GM23338 (cell line): ENCODE measurements at regions not wholly inside any gene's neighbourhood (a gene's known extent, or its start where the extent isn't known, plus 50 kb on each side); places are given as distances from the start of the nearest gene placed in this dataset.

Experiments
- ATAC-seq: fragments of 200-7000 bp; cut with Tn5 transposase; 3 replicates; pipeline ENCODE4 v1.9.1; 2020
- DNase-seq: peaks from one replicate; pipeline ENCODE4 v3.0.0-alpha.2; 2015; ENCODE audit warnings: low spot score
- H2AFZ ChIP-seq: fragments of 200-600 bp; sonication (generic); 2 replicates; pipeline ENCODE4 v1.8.0; 2016; ENCODE audit warnings: antibody characterized with exemption, mild to moderate bottlenecking, moderate library complexity
- H3F3A ChIP-seq: fragments of 200-600 bp; sonication (generic); replicated peaks from 2 replicates; pipeline ENCODE4 v1.8.0; 2017; ENCODE audit warnings: antibody characterized with exemption, mixed run types, low read depth
- H3K27ac ChIP-seq: fragments of 200-600 bp; sonication (generic); 2 replicates; pipeline ENCODE4 v1.6.1; 2016; ENCODE audit warnings: low read depth
- H3K27me3 ChIP-seq: fragments of 200-600 bp; sonication (generic); 2 replicates; pipeline ENCODE4 v1.8.0; 2016; ENCODE audit warnings: mild to moderate bottlenecking, mixed run types, moderate library complexity; ENCODE audit not compliant: insufficient read depth
- H3K36me3 ChIP-seq: fragments of 200-600 bp; sonication (generic); 2 replicates; pipeline ENCODE4 v1.8.0; 2016; ENCODE audit warnings: mild to moderate bottlenecking; ENCODE audit not compliant: insufficient read depth
- H3K4me1 ChIP-seq: fragments of 200-600 bp; sonication (generic); 2 replicates; pipeline ENCODE4 v1.8.0; 2016; ENCODE audit warnings: mild to moderate bottlenecking, moderate library complexity; ENCODE audit not compliant: insufficient read depth
- H3K4me2 ChIP-seq: fragments of 200-600 bp; sonication (generic); 2 replicates; pipeline ENCODE4 v1.7.1; 2017; ENCODE audit warnings: mixed run types
- H3K4me3 ChIP-seq: fragments of 200-600 bp; sonication (generic); 2 replicates; pipeline ENCODE4 v1.6.1; 2016; ENCODE audit warnings: mixed run types
- H3K79me2 ChIP-seq: fragments of 200-600 bp; sonication (generic); replicated peaks from 2 replicates; pipeline ENCODE4 v1.8.0; 2017; ENCODE audit warnings: mild to moderate bottlenecking; ENCODE audit not compliant: insufficient read depth
- H3K9me2 ChIP-seq: fragments of 200-600 bp; sonication (generic); 2 replicates; pipeline ENCODE4 v1.8.0; 2017; ENCODE audit not compliant: insufficient read depth
- H4K20me1 ChIP-seq: fragments of 200-600 bp; sonication (generic); replicated peaks from 2 replicates; pipeline ENCODE4 v1.8.0; 2017; ENCODE audit warnings: mild to moderate bottlenecking; ENCODE audit not compliant: insufficient read depth
- H3K27ac Mint-ChIP-seq: 2 replicates; pipeline ENCODE4 v1.8.0; 2020; ENCODE audit warnings: inconsistent platforms, mild to moderate bottlenecking, moderate library complexity, mixed read lengths
- H3K27me3 Mint-ChIP-seq: 3 replicates; pipeline ENCODE4 v1.8.0; 2022; ENCODE audit warnings: low read depth, mild to moderate bottlenecking, moderate library complexity, mixed read lengths, inconsistent platforms; ENCODE audit not compliant: insufficient read depth, poor library complexity
- H3K36me3 Mint-ChIP-seq: 3 replicates; pipeline ENCODE4 v1.8.0; 2021; ENCODE audit warnings: low read depth, mild to moderate bottlenecking, inconsistent platforms, moderate library complexity, mixed read lengths
- H3K4me1 Mint-ChIP-seq: 3 replicates; pipeline ENCODE4 v1.8.0; 2020; ENCODE audit warnings: mild to moderate bottlenecking, inconsistent platforms, mixed read lengths
- H3K4me3 Mint-ChIP-seq: 3 replicates; pipeline ENCODE4 v1.8.0; 2021; ENCODE audit warnings: moderate library complexity, mild to moderate bottlenecking, inconsistent platforms, mixed read lengths
- H3K9me3 Mint-ChIP-seq: 3 replicates; pipeline ENCODE4 v1.8.0; 2020; ENCODE audit warnings: moderate library complexity, mild to moderate bottlenecking, inconsistent platforms, mixed read lengths
- CREB1 ChIP-seq: fragments of 250-450 bp; sonication (Bioruptor Pico); IDR thresholded peaks from 2 replicates; pipeline ENCODE4 v1.5.0; 2020; ENCODE audit warnings: low read depth, mild to moderate bottlenecking, moderate library complexity
- EZH2 ChIP-seq: fragments of 200-600 bp; sonication (generic); IDR thresholded peaks from one replicate; pipeline ENCODE4 v1.8.0; 2017; ENCODE audit warnings: antibody characterized with exemption, mild to moderate bottlenecking, low read depth; ENCODE audit not compliant: unreplicated experiment
- EZH2phosphoT487 ChIP-seq: fragments of 200-600 bp; sonication (generic); IDR thresholded peaks from one replicate; pipeline ENCODE4 v1.8.1; 2018; ENCODE audit warnings: antibody characterized with exemption; ENCODE audit not compliant: unreplicated experiment
- JUNB ChIP-seq: IDR thresholded peaks from one replicate; pipeline ENCODE4 v1.6.1; 2016; ENCODE audit warnings: antibody characterized with exemption; ENCODE audit not compliant: unreplicated experiment
- NANOG ChIP-seq: IDR thresholded peaks from 2 replicates; pipeline ENCODE4 v1.6.1; 2016; ENCODE audit warnings: antibody characterized with exemption, borderline replicate concordance
- POLR2AphosphoS5 ChIP-seq: IDR thresholded peaks from 2 replicates; pipeline ENCODE4 v1.6.1; 2016; ENCODE audit warnings: antibody characterized with exemption, low read depth
- STAT1 ChIP-seq: IDR thresholded peaks from one replicate; pipeline ENCODE4 v1.6.1; 2016; ENCODE audit warnings: antibody characterized with exemption; ENCODE audit not compliant: unreplicated experiment
- ZNF114 ChIP-seq: fragments of 250-450 bp; sonication (Bioruptor Pico); IDR thresholded peaks from 2 replicates; pipeline ENCODE4 v1.5.0; 2020; ENCODE audit warnings: mild to moderate bottlenecking, moderate library complexity
- ZNF331 ChIP-seq: fragments of 250-450 bp; sonication (Bioruptor Pico); IDR thresholded peaks from 2 replicates; pipeline ENCODE4 v1.5.0; 2020; ENCODE audit warnings: low read depth, mild to moderate bottlenecking, moderate library complexity
- TF ChIP-seq, protein P1 (sequence below), 2 experiments: fragments of 200-600 bp in 1 of 2; sonication (generic) in 1 of 2; conservative IDR thresholded peaks; 2 replicates each; pipeline versions ENCODE4 v1.5.1 to v1.6.1; 2016 to 2017; ENCODE audit warnings: antibody characterized with exemption in 2 of 2, low read depth in 2 of 2, mild to moderate bottlenecking in 2 of 2, moderate library complexity in 1 of 2
- TF ChIP-seq, protein P2 (sequence below): fragments of 250-450 bp; sonication (Bioruptor Pico); IDR thresholded peaks from 2 replicates; pipeline ENCODE4 v1.5.0; 2020; ENCODE audit warnings: mild to moderate bottlenecking, moderate library complexity
- TF ChIP-seq, protein P3 (sequence below): IDR thresholded peaks from one replicate; pipeline ENCODE4 v1.6.1; 2018; ENCODE audit warnings: antibody characterized with exemption; ENCODE audit not compliant: unreplicated experiment
- TF ChIP-seq, protein P4 (sequence below): IDR thresholded peaks from 2 replicates; pipeline ENCODE4 v1.6.1; 2016; ENCODE audit warnings: antibody characterized with exemption

DNA sequence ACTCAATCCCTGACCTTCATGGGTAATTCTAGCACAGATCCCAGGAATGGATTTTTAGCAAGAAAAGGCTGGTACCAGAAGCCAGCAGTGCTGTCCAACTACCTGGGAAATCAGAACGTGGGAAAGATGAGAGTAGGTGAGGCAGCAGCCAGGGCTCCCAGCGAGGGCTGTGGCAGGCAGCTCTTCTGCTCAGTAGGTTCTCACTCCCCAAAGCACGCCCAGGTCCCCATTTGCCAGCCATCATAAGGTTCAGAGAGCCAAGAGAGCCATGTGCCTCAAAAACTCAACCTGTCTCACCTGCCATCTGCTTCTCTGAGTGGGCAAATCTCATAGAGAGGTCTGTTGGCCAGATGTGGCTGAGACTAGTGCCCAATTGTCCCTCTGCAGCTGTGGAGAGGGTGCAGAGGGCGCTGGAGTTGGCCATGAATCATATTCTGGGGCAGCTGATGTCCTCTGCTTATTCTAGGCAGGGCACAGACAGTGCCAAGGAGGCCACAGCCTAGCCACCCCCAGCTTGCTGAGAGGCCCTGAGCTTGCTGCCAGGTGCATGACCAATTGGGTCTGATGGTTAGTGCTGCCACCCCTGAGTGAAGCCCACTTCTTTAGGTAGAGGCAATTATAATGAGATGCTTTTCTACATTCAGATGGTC, 81.7 kb upstream of the GATB start:
- Histone ChIP-seq H3K4me2 (no peak overlapping the region), H3K9me2 (no peaks in the 10 kb centered on the region), H3F3A (no peaks in the 10 kb centered on the region), H3K27me3 (no peaks in the 10 kb centered on the region), H3K4me3 (no peak overlapping the region), H3K79me2 (no peaks in the 10 kb centered on the region), H3K36me3 (no peaks in the 10 kb centered on the region), H4K20me1 (no peaks in the 10 kb centered on the region), H3K4me1 (peaks cover 9% of the 10 kb centered on the region; the same call in 1 of the 2 replicates), H3K27ac (no peak overlapping the region), H2AFZ (peak overlapping the region; percentile 10)
- Mint-ChIP-seq H3K27me3 (peaks cover 6% of the 10 kb centered on the region), H3K4me1 (peaks cover 8% of the 10 kb centered on the region), H3K9me3 (peaks cover 11% of the 10 kb centered on the region; the same call in 2 of the 3 replicates), H3K36me3 (no peaks in the 10 kb centered on the region; the same call in 2 of the 3 replicates), H3K27ac (no peak overlapping the region), H3K4me3 (no peak overlapping the region)
- no peak for DNase-seq
- ATAC-seq, result no peak
- no peak for TF ChIP-seq EZH2
- no peak for TF ChIP-seq NANOG
- TF ChIP-seq, protein P1, sequence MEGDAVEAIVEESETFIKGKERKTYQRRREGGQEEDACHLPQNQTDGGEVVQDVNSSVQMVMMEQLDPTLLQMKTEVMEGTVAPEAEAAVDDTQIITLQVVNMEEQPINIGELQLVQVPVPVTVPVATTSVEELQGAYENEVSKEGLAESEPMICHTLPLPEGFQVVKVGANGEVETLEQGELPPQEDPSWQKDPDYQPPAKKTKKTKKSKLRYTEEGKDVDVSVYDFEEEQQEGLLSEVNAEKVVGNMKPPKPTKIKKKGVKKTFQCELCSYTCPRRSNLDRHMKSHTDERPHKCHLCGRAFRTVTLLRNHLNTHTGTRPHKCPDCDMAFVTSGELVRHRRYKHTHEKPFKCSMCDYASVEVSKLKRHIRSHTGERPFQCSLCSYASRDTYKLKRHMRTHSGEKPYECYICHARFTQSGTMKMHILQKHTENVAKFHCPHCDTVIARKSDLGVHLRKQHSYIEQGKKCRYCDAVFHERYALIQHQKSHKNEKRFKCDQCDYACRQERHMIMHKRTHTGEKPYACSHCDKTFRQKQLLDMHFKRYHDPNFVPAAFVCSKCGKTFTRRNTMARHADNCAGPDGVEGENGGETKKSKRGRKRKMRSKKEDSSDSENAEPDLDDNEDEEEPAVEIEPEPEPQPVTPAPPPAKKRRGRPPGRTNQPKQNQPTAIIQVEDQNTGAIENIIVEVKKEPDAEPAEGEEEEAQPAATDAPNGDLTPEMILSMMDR (conservative IDR thresholded peaks at IDR 0.05; ENCODE audit: low read depth in 2 of 2), result no peak
- TF ChIP-seq, protein P2, sequence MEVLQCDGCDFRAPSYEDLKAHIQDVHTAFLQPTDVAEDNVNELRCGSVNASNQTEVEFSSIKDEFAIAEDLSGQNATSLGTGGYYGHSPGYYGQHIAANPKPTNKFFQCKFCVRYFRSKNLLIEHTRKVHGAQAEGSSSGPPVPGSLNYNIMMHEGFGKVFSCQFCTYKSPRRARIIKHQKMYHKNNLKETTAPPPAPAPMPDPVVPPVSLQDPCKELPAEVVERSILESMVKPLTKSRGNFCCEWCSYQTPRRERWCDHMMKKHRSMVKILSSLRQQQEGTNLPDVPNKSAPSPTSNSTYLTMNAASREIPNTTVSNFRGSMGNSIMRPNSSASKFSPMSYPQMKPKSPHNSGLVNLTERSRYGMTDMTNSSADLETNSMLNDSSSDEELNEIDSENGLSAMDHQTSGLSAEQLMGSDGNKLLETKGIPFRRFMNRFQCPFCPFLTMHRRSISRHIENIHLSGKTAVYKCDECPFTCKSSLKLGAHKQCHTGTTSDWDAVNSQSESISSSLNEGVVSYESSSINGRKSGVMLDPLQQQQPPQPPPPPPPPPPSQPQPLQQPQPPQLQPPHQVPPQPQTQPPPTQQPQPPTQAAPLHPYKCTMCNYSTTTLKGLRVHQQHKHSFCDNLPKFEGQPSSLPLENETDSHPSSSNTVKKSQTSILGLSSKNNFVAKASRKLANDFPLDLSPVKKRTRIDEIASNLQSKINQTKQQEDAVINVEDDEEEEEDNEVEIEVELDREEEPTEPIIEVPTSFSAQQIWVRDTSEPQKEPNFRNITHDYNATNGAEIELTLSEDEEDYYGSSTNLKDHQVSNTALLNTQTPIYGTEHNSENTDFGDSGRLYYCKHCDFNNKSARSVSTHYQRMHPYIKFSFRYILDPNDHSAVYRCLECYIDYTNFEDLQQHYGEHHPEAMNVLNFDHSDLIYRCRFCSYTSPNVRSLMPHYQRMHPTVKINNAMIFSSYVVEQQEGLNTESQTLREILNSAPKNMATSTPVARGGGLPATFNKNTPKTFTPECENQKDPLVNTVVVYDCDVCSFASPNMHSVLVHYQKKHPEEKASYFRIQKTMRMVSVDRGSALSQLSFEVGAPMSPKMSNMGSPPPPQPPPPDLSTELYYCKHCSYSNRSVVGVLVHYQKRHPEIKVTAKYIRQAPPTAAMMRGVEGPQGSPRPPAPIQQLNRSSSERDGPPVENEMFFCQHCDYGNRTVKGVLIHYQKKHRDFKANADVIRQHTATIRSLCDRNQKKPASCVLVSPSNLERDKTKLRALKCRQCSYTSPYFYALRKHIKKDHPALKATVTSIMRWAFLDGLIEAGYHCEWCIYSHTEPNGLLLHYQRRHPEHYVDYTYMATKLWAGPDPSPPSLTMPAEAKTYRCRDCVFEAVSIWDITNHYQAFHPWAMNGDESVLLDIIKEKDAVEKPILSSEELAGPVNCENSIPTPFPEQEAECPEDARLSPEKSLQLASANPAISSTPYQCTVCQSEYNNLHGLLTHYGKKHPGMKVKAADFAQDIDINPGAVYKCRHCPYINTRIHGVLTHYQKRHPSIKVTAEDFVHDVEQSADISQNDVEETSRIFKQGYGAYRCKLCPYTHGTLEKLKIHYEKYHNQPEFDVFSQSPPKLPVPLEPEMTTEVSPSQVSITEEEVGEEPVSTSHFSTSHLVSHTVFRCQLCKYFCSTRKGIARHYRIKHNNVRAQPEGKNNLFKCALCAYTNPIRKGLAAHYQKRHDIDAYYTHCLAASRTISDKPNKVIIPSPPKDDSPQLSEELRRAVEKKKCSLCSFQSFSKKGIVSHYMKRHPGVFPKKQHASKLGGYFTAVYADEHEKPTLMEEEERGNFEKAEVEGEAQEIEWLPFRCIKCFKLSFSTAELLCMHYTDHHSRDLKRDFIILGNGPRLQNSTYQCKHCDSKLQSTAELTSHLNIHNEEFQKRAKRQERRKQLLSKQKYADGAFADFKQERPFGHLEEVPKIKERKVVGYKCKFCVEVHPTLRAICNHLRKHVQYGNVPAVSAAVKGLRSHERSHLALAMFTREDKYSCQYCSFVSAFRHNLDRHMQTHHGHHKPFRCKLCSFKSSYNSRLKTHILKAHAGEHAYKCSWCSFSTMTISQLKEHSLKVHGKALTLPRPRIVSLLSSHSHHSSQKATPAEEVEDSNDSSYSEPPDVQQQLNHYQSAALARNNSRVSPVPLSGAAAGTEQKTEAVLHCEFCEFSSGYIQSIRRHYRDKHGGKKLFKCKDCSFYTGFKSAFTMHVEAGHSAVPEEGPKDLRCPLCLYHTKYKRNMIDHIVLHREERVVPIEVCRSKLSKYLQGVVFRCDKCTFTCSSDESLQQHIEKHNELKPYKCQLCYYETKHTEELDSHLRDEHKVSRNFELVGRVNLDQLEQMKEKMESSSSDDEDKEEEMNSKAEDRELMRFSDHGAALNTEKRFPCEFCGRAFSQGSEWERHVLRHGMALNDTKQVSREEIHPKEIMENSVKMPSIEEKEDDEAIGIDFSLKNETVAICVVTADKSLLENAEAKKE (CRISPR knock-in tag), result no peak
- TF ChIP-seq, protein P3, sequence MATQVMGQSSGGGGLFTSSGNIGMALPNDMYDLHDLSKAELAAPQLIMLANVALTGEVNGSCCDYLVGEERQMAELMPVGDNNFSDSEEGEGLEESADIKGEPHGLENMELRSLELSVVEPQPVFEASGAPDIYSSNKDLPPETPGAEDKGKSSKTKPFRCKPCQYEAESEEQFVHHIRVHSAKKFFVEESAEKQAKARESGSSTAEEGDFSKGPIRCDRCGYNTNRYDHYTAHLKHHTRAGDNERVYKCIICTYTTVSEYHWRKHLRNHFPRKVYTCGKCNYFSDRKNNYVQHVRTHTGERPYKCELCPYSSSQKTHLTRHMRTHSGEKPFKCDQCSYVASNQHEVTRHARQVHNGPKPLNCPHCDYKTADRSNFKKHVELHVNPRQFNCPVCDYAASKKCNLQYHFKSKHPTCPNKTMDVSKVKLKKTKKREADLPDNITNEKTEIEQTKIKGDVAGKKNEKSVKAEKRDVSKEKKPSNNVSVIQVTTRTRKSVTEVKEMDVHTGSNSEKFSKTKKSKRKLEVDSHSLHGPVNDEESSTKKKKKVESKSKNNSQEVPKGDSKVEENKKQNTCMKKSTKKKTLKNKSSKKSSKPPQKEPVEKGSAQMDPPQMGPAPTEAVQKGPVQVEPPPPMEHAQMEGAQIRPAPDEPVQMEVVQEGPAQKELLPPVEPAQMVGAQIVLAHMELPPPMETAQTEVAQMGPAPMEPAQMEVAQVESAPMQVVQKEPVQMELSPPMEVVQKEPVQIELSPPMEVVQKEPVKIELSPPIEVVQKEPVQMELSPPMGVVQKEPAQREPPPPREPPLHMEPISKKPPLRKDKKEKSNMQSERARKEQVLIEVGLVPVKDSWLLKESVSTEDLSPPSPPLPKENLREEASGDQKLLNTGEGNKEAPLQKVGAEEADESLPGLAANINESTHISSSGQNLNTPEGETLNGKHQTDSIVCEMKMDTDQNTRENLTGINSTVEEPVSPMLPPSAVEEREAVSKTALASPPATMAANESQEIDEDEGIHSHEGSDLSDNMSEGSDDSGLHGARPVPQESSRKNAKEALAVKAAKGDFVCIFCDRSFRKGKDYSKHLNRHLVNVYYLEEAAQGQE, result no peak
- TF ChIP-seq, protein P4, sequence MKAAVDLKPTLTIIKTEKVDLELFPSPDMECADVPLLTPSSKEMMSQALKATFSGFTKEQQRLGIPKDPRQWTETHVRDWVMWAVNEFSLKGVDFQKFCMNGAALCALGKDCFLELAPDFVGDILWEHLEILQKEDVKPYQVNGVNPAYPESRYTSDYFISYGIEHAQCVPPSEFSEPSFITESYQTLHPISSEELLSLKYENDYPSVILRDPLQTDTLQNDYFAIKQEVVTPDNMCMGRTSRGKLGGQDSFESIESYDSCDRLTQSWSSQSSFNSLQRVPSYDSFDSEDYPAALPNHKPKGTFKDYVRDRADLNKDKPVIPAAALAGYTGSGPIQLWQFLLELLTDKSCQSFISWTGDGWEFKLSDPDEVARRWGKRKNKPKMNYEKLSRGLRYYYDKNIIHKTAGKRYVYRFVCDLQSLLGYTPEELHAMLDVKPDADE, result no peak
- TF ChIP-seq EZH2phosphoT487, result no peak
- TF ChIP-seq STAT1, result no peak
- no peak for TF ChIP-seq ZNF114 (CRISPR knock-in tag)
- TF ChIP-seq JUNB, result no peak
- TF ChIP-seq ZNF331, result no peak
- no peak for TF ChIP-seq POLR2AphosphoS5
- no peak for TF ChIP-seq CREB1 (CRISPR knock-in tag)
